GM18868 (cell line): ENCODE measurements at regions not wholly inside any gene's neighbourhood (a gene's known extent, or its start where the extent isn't known, plus 50 kb on each side); places are given as distances from the start of the nearest gene placed in this dataset.
"Not testable (repeated sequence)": the region's sequence is repeated elsewhere in the genome, so short reads cannot be mapped to it uniquely, and the experiment has no call there.

Source experiments
- ATAC-seq: cut with Tn5 transposase; IDR thresholded peaks from one replicate; pipeline ENCODE4 v1.9.1; 2021; ENCODE audit warnings: mild to moderate bottlenecking, moderate library complexity; ENCODE audit not compliant: unreplicated experiment

- no peak for ATAC-seq
Observed at GRCh38 chr7:43042302-43042701, 70.1 kb upstream of the HECW1 start.

- ATAC-seq = no peak
Observed at GRCh38 chr7:43044511-43044910, 67.9 kb upstream of the HECW1 start.

- no peak for ATAC-seq
Observed at GRCh38 chr7:43054052-43054722, 58.3 kb upstream of the HECW1 start.

- ATAC-seq = no peak
Observed at GRCh38 chr7:43057141-43057540, 55.3 kb upstream of the HECW1 start.

- ATAC-seq = peak; percentile 53
Observed at GRCh38 chr7:43058271-43059066, 54.0 kb upstream of the HECW1 start.

GRCh38 chr7:43059067-43059600, 53.3 kb upstream of the HECW1 start:
- ATAC-seq = not testable (repeated sequence)
